SU-DHL-6 (cell line): ENCODE measurements at regions not wholly inside any gene's neighbourhood (a gene's known extent, or its start where the extent isn't known, plus 50 kb on each side); places are given as distances from the start of the nearest gene placed in this dataset.

Source experiments
- H2AFZ ChIP-seq: fragments of 200-600 bp; sonication (generic); 2 replicates; pipeline ENCODE4 v1.6.1; 2014; ENCODE audit warnings: low read depth, mild to moderate bottlenecking, moderate library complexity, mixed read lengths, antibody characterized with exemption, low read length; ENCODE audit not compliant: severe bottlenecking
- H3F3A ChIP-seq: fragments of 200-600 bp; shearing (Covaris generic); 2 replicates; pipeline ENCODE4 v1.6.0; 2016; ENCODE audit warnings: antibody characterized with exemption, mild to moderate bottlenecking; ENCODE audit not compliant: insufficient read depth
- H3K27ac ChIP-seq: fragments of 200-600 bp; sonication (generic); 2 replicates; pipeline ENCODE4 v1.5.1; 2016; ENCODE audit warnings: low read depth, mild to moderate bottlenecking, low read length, moderate library complexity, mixed read lengths
- H3K27me3 ChIP-seq: fragments of 200-600 bp; sonication (generic), shearing (Covaris generic); 2 replicates; pipeline ENCODE4 v1.6.0; 2014; ENCODE audit warnings: mild to moderate bottlenecking, low read length
- H3K36me3 ChIP-seq: fragments of 200-600 bp; sonication (generic); 2 replicates; pipeline ENCODE4 v1.6.1; 2014; ENCODE audit warnings: mild to moderate bottlenecking, low read length, mixed read lengths
- H3K4me2 ChIP-seq: fragments of 300-600, 200-600 bp; shearing (Covaris generic), sonication (generic); 2 replicates; pipeline ENCODE4 v1.6.0; 2014; ENCODE audit warnings: low read length, low read depth, mild to moderate bottlenecking; ENCODE audit not compliant: poor library complexity, severe bottlenecking
- H3K4me3 ChIP-seq: fragments of 200-600 bp; sonication (generic); 2 replicates; pipeline ENCODE4 v1.5.1; 2014; ENCODE audit warnings: antibody characterized with exemption, low read length, mild to moderate bottlenecking, mixed read lengths; ENCODE audit not compliant: insufficient read depth, poor library complexity, severe bottlenecking
- H3K79me2 ChIP-seq: fragments of 200-600 bp; sonication (generic); 2 replicates; pipeline ENCODE4 v1.6.1; 2014; ENCODE audit warnings: mild to moderate bottlenecking, low read length, moderate library complexity; ENCODE audit not compliant: insufficient read depth
- H3K9ac ChIP-seq: fragments of 200-600 bp; sonication (generic); 2 replicates; pipeline ENCODE4 v1.7.0; 2014; ENCODE audit warnings: mild to moderate bottlenecking, low read length
- H3K9me2 ChIP-seq: fragments of 200-600 bp; sonication (generic); replicated peaks from 2 replicates; pipeline ENCODE4 v1.6.1; 2014; ENCODE audit warnings: low read length; ENCODE audit not compliant: insufficient read depth
- H3K9me3 ChIP-seq: fragments of 200-600 bp; sonication (generic); 2 replicates; pipeline ENCODE4 v1.6.1; 2014; ENCODE audit warnings: low read length, mixed read lengths; ENCODE audit not compliant: insufficient read depth
- H4K20me1 ChIP-seq: fragments of 200-600 bp; sonication (generic); 2 replicates; pipeline ENCODE4 v1.6.1; 2014; ENCODE audit warnings: low read depth, mild to moderate bottlenecking, antibody characterized with exemption, low read length, moderate library complexity, mixed read lengths
- EZH2phosphoT487 ChIP-seq: fragments of 200-600 bp; sonication (generic), shearing (Covaris generic); conservative IDR thresholded peaks from 2 replicates; pipeline ENCODE4 v1.6.1; 2018; ENCODE audit warnings: mild to moderate bottlenecking, antibody characterized with exemption, low read length, moderate library complexity, mixed read lengths
- TF ChIP-seq, protein P1 (sequence below): fragments of 200-600 bp; sonication (generic); IDR thresholded peaks from one replicate; pipeline ENCODE4 v1.5.1; 2017; ENCODE audit warnings: antibody characterized with exemption, mild to moderate bottlenecking, low read length, moderate library complexity; ENCODE audit not compliant: insufficient read depth, poor library complexity, severe bottlenecking

GRCh38 chr2:7905756-7906155 is 776.1 kb upstream of the ID2 start:
- no peaks in the 10 kb centered on the region for H3K9me2 ChIP-seq

DNA sequence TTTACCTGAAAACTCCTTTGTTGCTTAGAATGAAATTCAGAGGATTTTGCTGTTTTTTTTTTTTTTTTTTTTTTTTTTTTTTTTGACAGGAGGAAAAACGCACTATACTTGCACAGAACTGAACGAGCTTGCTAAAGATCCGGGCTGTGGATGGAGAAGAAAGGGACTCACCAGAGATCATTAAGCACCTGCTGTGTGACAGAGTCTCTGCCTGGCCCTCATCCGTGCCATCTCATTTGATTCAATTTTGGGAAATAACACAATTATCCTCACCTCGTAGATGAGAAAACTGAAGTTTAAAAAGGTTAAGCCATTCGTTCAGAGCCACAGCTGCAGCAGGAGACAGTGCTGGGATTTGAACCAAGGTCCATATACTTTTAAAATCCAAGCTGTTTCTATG is 775.4 kb upstream of the ID2 start:
- Histone ChIP-seq H3K27ac (no peak overlapping the region), H2AFZ (no peak overlapping the region), H4K20me1 (no peaks in the 10 kb centered on the region), H3K36me3 (no peaks in the 10 kb centered on the region), H3K79me2 (no peaks in the 10 kb centered on the region), H3K9me2 (no peaks in the 10 kb centered on the region), H3K27me3 (no peaks in the 10 kb centered on the region), H3K4me3 (no peak overlapping the region), H3K4me2 (no peak overlapping the region), H3K9ac (no peak overlapping the region), H3F3A (no peaks in the 10 kb centered on the region), H3K9me3 (no peaks in the 10 kb centered on the region)
- TF ChIP-seq, protein P1, sequence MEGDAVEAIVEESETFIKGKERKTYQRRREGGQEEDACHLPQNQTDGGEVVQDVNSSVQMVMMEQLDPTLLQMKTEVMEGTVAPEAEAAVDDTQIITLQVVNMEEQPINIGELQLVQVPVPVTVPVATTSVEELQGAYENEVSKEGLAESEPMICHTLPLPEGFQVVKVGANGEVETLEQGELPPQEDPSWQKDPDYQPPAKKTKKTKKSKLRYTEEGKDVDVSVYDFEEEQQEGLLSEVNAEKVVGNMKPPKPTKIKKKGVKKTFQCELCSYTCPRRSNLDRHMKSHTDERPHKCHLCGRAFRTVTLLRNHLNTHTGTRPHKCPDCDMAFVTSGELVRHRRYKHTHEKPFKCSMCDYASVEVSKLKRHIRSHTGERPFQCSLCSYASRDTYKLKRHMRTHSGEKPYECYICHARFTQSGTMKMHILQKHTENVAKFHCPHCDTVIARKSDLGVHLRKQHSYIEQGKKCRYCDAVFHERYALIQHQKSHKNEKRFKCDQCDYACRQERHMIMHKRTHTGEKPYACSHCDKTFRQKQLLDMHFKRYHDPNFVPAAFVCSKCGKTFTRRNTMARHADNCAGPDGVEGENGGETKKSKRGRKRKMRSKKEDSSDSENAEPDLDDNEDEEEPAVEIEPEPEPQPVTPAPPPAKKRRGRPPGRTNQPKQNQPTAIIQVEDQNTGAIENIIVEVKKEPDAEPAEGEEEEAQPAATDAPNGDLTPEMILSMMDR = no peak
- TF ChIP-seq EZH2phosphoT487 = no peak

More at GRCh38 chr2:7905756-7906155, 776.1 kb upstream of the ID2 start:
- Histone ChIP-seq H3F3A (no peaks in the 10 kb centered on the region), H3K27me3 (no peaks in the 10 kb centered on the region), H3K4me3 (no peak overlapping the region), H2AFZ (no peak overlapping the region), H3K79me2 (no peaks in the 10 kb centered on the region), H4K20me1 (no peaks in the 10 kb centered on the region), H3K9me3 (no peaks in the 10 kb centered on the region), H3K27ac (no peak overlapping the region), H3K4me2 (no peak overlapping the region), H3K9ac (no peak overlapping the region), H3K36me3 (no peaks in the 10 kb centered on the region)
- TF ChIP-seq, protein P1 = no peak
- no peak for TF ChIP-seq EZH2phosphoT487

DNA sequence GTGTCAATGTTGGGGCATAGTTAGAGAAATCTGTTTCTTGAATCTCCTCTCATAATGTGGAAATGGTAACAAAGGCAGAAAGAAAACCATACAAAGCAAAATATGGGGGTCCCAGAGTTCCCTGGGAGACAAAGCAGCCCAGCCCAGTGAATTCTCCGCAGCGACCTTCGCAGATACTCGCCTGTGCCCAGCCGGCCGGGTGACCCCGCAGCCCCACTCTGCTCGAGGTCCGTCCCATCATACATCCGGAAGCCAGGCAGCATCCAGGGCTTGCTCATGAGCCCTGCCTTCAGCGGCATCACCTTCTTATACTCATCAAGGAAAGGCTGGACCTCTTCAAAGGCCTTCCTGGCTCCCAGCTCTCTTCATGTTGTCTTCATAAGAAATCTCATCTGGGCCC is 774.8 kb upstream of the ID2 start:
- H3F3A ChIP-seq = no peaks in the 10 kb centered on the region
- no peaks in the 10 kb centered on the region for H3K79me2 ChIP-seq
- H3K36me3 ChIP-seq = no peaks in the 10 kb centered on the region
- H3K9me2 ChIP-seq = no peaks in the 10 kb centered on the region
- no peak overlapping the region for H3K9ac ChIP-seq
- no peak overlapping the region for H3K27ac ChIP-seq
- H3K9me3 ChIP-seq = no peaks in the 10 kb centered on the region
- H3K4me3 ChIP-seq = no peak overlapping the region
- no peaks in the 10 kb centered on the region for H4K20me1 ChIP-seq
- TF ChIP-seq, protein P1 = no peak
- no peak for TF ChIP-seq EZH2phosphoT487
- H3K27me3 ChIP-seq = no peaks in the 10 kb centered on the region
- H2AFZ ChIP-seq = no peak overlapping the region
- H3K4me2 ChIP-seq = no peak overlapping the region

- Histone ChIP-seq H3K4me2 (no peak overlapping the region), H3K79me2 (no peaks in the 10 kb centered on the region), H3K9ac (no peak overlapping the region), H3K9me3 (no peaks in the 10 kb centered on the region), H3K9me2 (no peaks in the 10 kb centered on the region), H3K36me3 (no peaks in the 10 kb centered on the region), H3K27ac (no peak overlapping the region), H2AFZ (no peak overlapping the region), H3K27me3 (no peaks in the 10 kb centered on the region), H3F3A (no peaks in the 10 kb centered on the region), H4K20me1 (no peaks in the 10 kb centered on the region), H3K4me3 (no peak overlapping the region)
- no peak for TF ChIP-seq EZH2phosphoT487
- TF ChIP-seq, protein P1 = no peak
Measured at GRCh38 chr2:7910752-7911151, 771.1 kb upstream of the ID2 start.
